ENCODE measurements at regions not wholly inside any gene's neighbourhood (a gene's known extent, or its start where the extent isn't known, plus 50 kb on each side); places are given as distances from the start of the nearest gene placed in this dataset.

DNA sequence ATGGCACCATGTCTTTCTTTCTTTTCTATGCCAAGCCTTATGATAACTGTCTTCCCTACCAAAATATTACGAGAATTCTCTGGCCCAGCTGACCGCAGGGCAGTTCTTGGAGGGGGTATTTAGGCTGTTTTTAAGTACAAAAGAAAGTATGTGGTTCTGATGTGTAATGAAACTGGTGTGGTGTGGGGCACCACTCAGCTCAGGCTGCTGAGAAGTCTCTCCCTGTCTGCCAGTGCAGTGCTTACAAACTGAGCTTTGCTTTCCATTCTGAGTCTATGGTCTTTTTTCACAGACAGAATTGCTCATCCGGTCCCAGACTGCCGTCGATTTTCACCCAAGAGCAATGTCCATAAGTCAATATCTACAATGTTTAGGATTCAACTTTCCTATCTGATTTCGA is 847.6 kb downstream of the NTRK3 start:
- Histone ChIP-seq H3K27me3 (no peaks in the 10 kb centered on the region), H3K36me3 (no peaks in the 10 kb centered on the region), H3K4me3 (no peak overlapping the region), H3K9me3 (no peaks in the 10 kb centered on the region), H3K27ac (no peak overlapping the region), H3K4me1 (no peaks in the 10 kb centered on the region)
- no peak for TF ChIP-seq POLR2A (IDR thresholded peaks at IDR 0.05)
- TF ChIP-seq EP300 (IDR thresholded peaks at IDR 0.05): no peak
- TF ChIP-seq POLR2AphosphoS5 (IDR thresholded peaks at IDR 0.05): no peak
- TF ChIP-seq, protein P1, sequence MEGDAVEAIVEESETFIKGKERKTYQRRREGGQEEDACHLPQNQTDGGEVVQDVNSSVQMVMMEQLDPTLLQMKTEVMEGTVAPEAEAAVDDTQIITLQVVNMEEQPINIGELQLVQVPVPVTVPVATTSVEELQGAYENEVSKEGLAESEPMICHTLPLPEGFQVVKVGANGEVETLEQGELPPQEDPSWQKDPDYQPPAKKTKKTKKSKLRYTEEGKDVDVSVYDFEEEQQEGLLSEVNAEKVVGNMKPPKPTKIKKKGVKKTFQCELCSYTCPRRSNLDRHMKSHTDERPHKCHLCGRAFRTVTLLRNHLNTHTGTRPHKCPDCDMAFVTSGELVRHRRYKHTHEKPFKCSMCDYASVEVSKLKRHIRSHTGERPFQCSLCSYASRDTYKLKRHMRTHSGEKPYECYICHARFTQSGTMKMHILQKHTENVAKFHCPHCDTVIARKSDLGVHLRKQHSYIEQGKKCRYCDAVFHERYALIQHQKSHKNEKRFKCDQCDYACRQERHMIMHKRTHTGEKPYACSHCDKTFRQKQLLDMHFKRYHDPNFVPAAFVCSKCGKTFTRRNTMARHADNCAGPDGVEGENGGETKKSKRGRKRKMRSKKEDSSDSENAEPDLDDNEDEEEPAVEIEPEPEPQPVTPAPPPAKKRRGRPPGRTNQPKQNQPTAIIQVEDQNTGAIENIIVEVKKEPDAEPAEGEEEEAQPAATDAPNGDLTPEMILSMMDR (IDR thresholded peaks at IDR 0.05): no peak
- intact Hi-C loops (cut with DNase I; ENCODE audit: low total_unique reads): no loop called here
- WGBS, 5 donors: 63 to 72% (median 66%) methylated on average over 6 of the region's 6 CpGs
- no peak for DNase-seq

DNA sequence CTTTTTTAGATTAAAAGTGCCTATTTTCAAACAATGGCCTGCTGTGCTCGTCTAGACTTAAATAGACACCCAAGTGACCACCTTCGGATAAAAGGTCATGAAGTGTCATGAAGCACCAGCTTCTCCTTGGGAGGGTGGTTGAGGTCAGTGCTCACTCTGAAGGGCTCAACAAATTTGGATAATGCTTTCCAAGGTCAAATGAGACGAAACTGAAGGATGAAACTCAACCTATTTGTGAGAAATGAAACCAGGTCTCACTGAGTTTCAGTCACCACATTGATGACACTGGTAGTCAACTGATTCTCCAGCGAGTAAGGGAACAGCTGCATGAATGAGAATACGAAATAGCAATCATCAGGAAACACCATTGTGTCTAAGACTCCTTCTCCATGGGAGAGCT is 852.6 kb downstream of the NTRK3 start:
- no peak overlapping the region for H3K4me3 ChIP-seq
- H3K9me3 ChIP-seq: no peaks in the 10 kb centered on the region
- H3K27me3 ChIP-seq: no peaks in the 10 kb centered on the region
- intact Hi-C loops (cut with DNase I; ENCODE audit: low total_unique reads): no loop called here
- TF ChIP-seq POLR2AphosphoS5 (IDR thresholded peaks at IDR 0.05): no peak
- no peak for TF ChIP-seq EP300 (IDR thresholded peaks at IDR 0.05)
- TF ChIP-seq POLR2A (IDR thresholded peaks at IDR 0.05): no peak
- TF ChIP-seq, protein P1 (IDR thresholded peaks at IDR 0.05): no peak
- no peak overlapping the region for H3K27ac ChIP-seq
- 59 to 74% (median 69%) methylated on average over 5 of the region's 5 CpGs for WGBS, 5 donors
- H3K36me3 ChIP-seq: no peaks in the 10 kb centered on the region
- no peak for DNase-seq
- no peaks in the 10 kb centered on the region for H3K4me1 ChIP-seq

DNA sequence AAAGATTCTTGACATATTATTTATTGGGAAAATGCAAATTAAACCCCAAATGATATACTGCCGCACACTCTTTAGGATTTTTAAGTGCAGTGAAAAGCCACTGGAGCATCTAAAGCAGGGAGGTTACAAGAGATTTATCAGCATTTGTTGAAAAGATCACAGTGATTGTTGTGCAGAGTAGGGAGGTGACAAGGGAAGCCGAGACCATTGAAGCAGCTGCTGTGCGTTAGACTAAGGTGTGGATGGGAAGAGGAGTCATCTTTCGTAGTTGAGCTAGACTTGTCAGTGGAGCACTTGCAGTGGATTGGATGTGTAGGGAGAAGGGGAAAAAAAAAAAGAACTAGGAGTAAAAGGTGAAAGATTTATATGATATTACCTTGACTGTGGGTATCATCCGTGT is 854.6 kb downstream of the NTRK3 start:
- H3K4me1 ChIP-seq: no peaks in the 10 kb centered on the region
- TF ChIP-seq EP300 (IDR thresholded peaks at IDR 0.05) (no peak), POLR2A (IDR thresholded peaks at IDR 0.05) (no peak), POLR2AphosphoS5 (IDR thresholded peaks at IDR 0.05) (no peak)
- TF ChIP-seq, protein P1 (IDR thresholded peaks at IDR 0.05): no peak
- no peak overlapping the region for H3K27ac ChIP-seq
- WGBS, 5 donors: 59 to 78% (median 71%) methylated on average over 5 of the region's 5 CpGs
- intact Hi-C loops (cut with DNase I; ENCODE audit: low total_unique reads): no loop called here
- no peak for DNase-seq
- no peaks in the 10 kb centered on the region for H3K27me3 ChIP-seq
- no peaks in the 10 kb centered on the region for H3K36me3 ChIP-seq
- H3K9me3 ChIP-seq: no peaks in the 10 kb centered on the region
- no peak overlapping the region for H3K4me3 ChIP-seq

DNA sequence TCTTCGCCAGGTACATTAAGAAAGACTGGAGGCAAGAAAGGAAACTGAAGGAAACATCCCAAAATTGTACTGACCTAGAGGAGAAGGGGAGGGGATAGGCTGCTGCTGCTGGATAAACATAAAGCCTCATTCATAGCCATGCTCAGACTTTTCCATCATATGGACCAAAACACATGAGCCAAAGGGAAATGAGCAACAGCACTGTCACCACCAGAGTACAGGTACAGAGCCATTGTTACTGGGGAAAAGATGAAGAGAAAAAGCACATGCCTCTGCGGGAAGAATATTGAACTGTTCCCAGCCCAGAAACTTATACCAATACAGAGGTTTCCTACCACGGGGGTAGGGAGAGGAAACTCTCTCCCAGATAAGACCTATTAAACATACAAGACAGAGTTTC is 861.9 kb downstream of the NTRK3 start:
- no peaks in the 10 kb centered on the region for H3K4me1 ChIP-seq
- no peak for DNase-seq
- intact Hi-C loops (cut with DNase I; ENCODE audit: low total_unique reads): no loop called here
- no peak for TF ChIP-seq POLR2AphosphoS5 (IDR thresholded peaks at IDR 0.05)
- TF ChIP-seq EP300 (IDR thresholded peaks at IDR 0.05): no peak
- TF ChIP-seq POLR2A (IDR thresholded peaks at IDR 0.05): no peak
- TF ChIP-seq, protein P1 (IDR thresholded peaks at IDR 0.05): no peak
- no peak overlapping the region for H3K4me3 ChIP-seq
- H3K27me3 ChIP-seq: no peaks in the 10 kb centered on the region
- no peaks in the 10 kb centered on the region for H3K36me3 ChIP-seq
- 64 to 92% (median 72%) methylated on average over 3 of the region's 3 CpGs for WGBS, 5 donors
- peaks cover 0 to 14% (median 10%) of the 10 kb centered on the region in 4 donors for H3K9me3 ChIP-seq
- no peak overlapping the region for H3K27ac ChIP-seq
